Keratinocyte (primary cell): ENCODE measurements at regions not wholly inside any gene's neighbourhood (a gene's known extent, or its start where the extent isn't known, plus 50 kb on each side); places are given as distances from the start of the nearest gene placed in this dataset.

Source experiments
- DNase-seq: peaks from one replicate; pipeline ENCODE4 v3.0.0-alpha.2; 2011; ENCODE audit warnings: low read depth, missing footprints, low spot score
- FAIRE-seq: peaks from 2 replicates; lab custom pipeline; 2011; peaks lifted over from hg19 to GRCh38; lab: Jason Lieb, UNC
- H2AFZ ChIP-seq: 2 replicates; pipeline ENCODE4 v1.6.0; 2012; ENCODE audit warnings: low read length, control low read depth, inconsistent platforms; ENCODE audit not compliant: control insufficient read depth
- H3K27ac ChIP-seq: 2 replicates; pipeline ENCODE4 v1.5.1; 2011; ENCODE audit warnings: low read length; ENCODE audit not compliant: control insufficient read depth, insufficient read depth
- H3K27me3 ChIP-seq: 3 replicates; pipeline ENCODE4 v1.6.0; 2011; ENCODE audit warnings: low read length; ENCODE audit not compliant: control insufficient read depth, insufficient read depth; ENCODE audit errors: extremely low read depth
- H3K36me3 ChIP-seq, 2 experiments: 2 replicates in 1 of 2; 3 replicates in 1 of 2; pipeline ENCODE4 v1.5.1; 2011; ENCODE audit warnings: low read length in 2 of 2, mild to moderate bottlenecking in 1 of 2; ENCODE audit not compliant: control insufficient read depth in 2 of 2, insufficient read depth in 2 of 2; ENCODE audit errors: extremely low read depth in 1 of 2
- H3K4me1 ChIP-seq: 3 replicates; pipeline ENCODE4 v1.5.1; 2011; ENCODE audit warnings: low read length; ENCODE audit not compliant: control insufficient read depth, insufficient read depth; ENCODE audit errors: extremely low read depth
- H3K4me2 ChIP-seq: 3 replicates; pipeline ENCODE4 v1.6.0; 2011; ENCODE audit warnings: low read depth, low read length; ENCODE audit not compliant: control insufficient read depth, insufficient read depth; ENCODE audit errors: extremely low read depth
- H3K4me3 ChIP-seq, 3 experiments: fragments of 200-600 bp in 1 of 3; sonication (generic) in 1 of 3; 2 replicates in 2 of 3; 3 replicates in 1 of 3; pipeline ENCODE4 v1.5.1; 2011 to 2016; ENCODE audit warnings: low read length in 3 of 3, mild to moderate bottlenecking in 3 of 3, control low read depth in 2 of 3, inconsistent platforms in 1 of 3, low read depth in 1 of 3, mixed read lengths in 1 of 3, mixed run types in 1 of 3, moderate library complexity in 1 of 3; ENCODE audit not compliant: control insufficient read depth in 2 of 3, insufficient read depth in 2 of 3; ENCODE audit errors: extremely low read depth in 1 of 3
- H3K79me2 ChIP-seq: 2 replicates; pipeline ENCODE4 v1.6.0; 2012; ENCODE audit warnings: low read length; ENCODE audit not compliant: control insufficient read depth, insufficient read depth
- H3K9ac ChIP-seq: 3 replicates; pipeline ENCODE4 v1.6.0; 2011; ENCODE audit warnings: low read length; ENCODE audit not compliant: control insufficient read depth, insufficient read depth; ENCODE audit errors: extremely low read depth
- H3K9me1 ChIP-seq: 3 replicates; pipeline ENCODE4 v1.6.0; 2011; ENCODE audit warnings: low read length; ENCODE audit not compliant: control insufficient read depth, insufficient read depth; ENCODE audit errors: extremely low read depth
- H3K9me3 ChIP-seq: 2 replicates; pipeline ENCODE4 v1.5.1; 2012; ENCODE audit warnings: low read depth, low read length; ENCODE audit not compliant: control insufficient read depth
- H4K20me1 ChIP-seq: 3 replicates; pipeline ENCODE4 v1.6.0; 2011; ENCODE audit warnings: low read length; ENCODE audit not compliant: control insufficient read depth, insufficient read depth; ENCODE audit errors: extremely low read depth
- CTCF ChIP-seq, 3 experiments: IDR thresholded peaks in 1 of 3; conservative IDR thresholded peaks in 1 of 3; optimal IDR thresholded peaks in 1 of 3; 2 replicates in 2 of 3; 3 replicates in 1 of 3; pipeline versions ENCODE3 to v1.5.1; 2011; ENCODE audit warnings: low read length in 3 of 3, mild to moderate bottlenecking in 3 of 3, moderate library complexity in 2 of 3, control low read depth in 1 of 3, inconsistent platforms in 1 of 3; ENCODE audit not compliant: insufficient read depth in 2 of 3; ENCODE audit errors: extremely low read depth in 1 of 3
- EZH2 ChIP-seq: IDR thresholded peaks from one replicate; pipeline ENCODE4 v1.6.1; 2012; ENCODE audit warnings: inconsistent platforms, mild to moderate bottlenecking, low read length, moderate library complexity
- dilution Hi-C: fragments of 300-500 bp; cut with MboI; formaldehyde crosslinking; loops from one replicate; pipeline ENCODE4 v1.7.0; 2020; ENCODE audit warnings: low sequenced_read_pairs; ENCODE audit not compliant: extremely low pct_ligation_motif_present

- H3K27ac ChIP-seq: no peak overlapping the region
- no peak overlapping the region for H2AFZ ChIP-seq
- no peaks in the 10 kb centered on the region for H3K79me2 ChIP-seq
- TF ChIP-seq CTCF (optimal IDR thresholded peaks at IDR 0.05 in 1 of 3, IDR thresholded peaks at IDR 0.05 in 1 of 3, conservative IDR thresholded peaks at IDR 0.05 in 1 of 3; ENCODE audit: extremely low read depth in 1 of 3, insufficient read depth in 2 of 3, low read length in 3 of 3) (peak in 2 of 3 experiments; percentile 10 to 15), EZH2 (no peak)
- H3K9me1 ChIP-seq: no peaks in the 10 kb centered on the region
- H3K4me3 ChIP-seq: no peak overlapping the region
- H3K9ac ChIP-seq: no peak overlapping the region
- dilution Hi-C loops: no loop called here
- H3K4me2 ChIP-seq: no peak overlapping the region
- FAIRE-seq: peak; percentile 53
- DNase-seq: no peak
- peaks cover 4% of the 10 kb centered on the region for H3K4me1 ChIP-seq
- no peaks in the 10 kb centered on the region for H3K27me3 ChIP-seq
- no peaks in the 10 kb centered on the region for H4K20me1 ChIP-seq
- no peaks in the 10 kb centered on the region for H3K9me3 ChIP-seq
- H3K36me3 ChIP-seq: no peaks in the 10 kb centered on the region
Observed at GRCh38 chr6:10248378-10248843, 166.5 kb downstream of the TFAP2A start.

- H3K4me2 ChIP-seq: peak overlapping the region; percentile 22
Observed at GRCh38 chr6:10237298-10238038, 177.4 kb downstream of the TFAP2A start.

More at GRCh38 chr6:10237298-10238038, 177.4 kb downstream of the TFAP2A start:
- DNase-seq (peak; percentile 71), FAIRE-seq (peak; percentile 96)
- H3K4me3 ChIP-seq: no peak overlapping the region
- no peaks in the 10 kb centered on the region for H3K27me3 ChIP-seq
- no peaks in the 10 kb centered on the region for H4K20me1 ChIP-seq
- H3K4me1 ChIP-seq: peaks cover 22% of the 10 kb centered on the region
- no peaks in the 10 kb centered on the region for H3K79me2 ChIP-seq
- H3K9ac ChIP-seq: no peak overlapping the region
- H2AFZ ChIP-seq: no peak overlapping the region
- TF ChIP-seq CTCF (optimal IDR thresholded peaks at IDR 0.05 in 1 of 3, IDR thresholded peaks at IDR 0.05 in 1 of 3, conservative IDR thresholded peaks at IDR 0.05 in 1 of 3; ENCODE audit: extremely low read depth in 1 of 3, insufficient read depth in 2 of 3, low read length in 3 of 3) (no peak), EZH2 (no peak)
- dilution Hi-C loops: no loop called here
- H3K36me3 ChIP-seq: no peaks in the 10 kb centered on the region
- no peaks in the 10 kb centered on the region for H3K9me1 ChIP-seq
- H3K27ac ChIP-seq: peak overlapping the region; percentile 55
- no peaks in the 10 kb centered on the region for H3K9me3 ChIP-seq
